HepG2 (cell line): ENCODE measurements at regions not wholly inside any gene's neighbourhood (a gene's known extent, or its start where the extent isn't known, plus 50 kb on each side); places are given as distances from the start of the nearest gene placed in this dataset.

ENCODE experiments used
- ATAC-seq: fragments of 200-7000 bp; cut with Tn5 transposase; 3 replicates; pipeline ENCODE4 v1.9.1; 2020; ENCODE audit warnings: mild to moderate bottlenecking, moderate library complexity
- BruUV-seq: library from RNA; stranded (reverse); fragments of 400-500 nt; replicated peaks from 2 replicates; lab custom pipeline; 2021; lab: Mats Ljungman, UMichigan
- CTCF ChIA-PET: fragments of 300-600 bp; formaldehyde crosslinking; extraction: SDS; loops from one replicate; lab custom pipeline; 2021; ENCODE audit warnings: low total read pairs, inconsistent platforms, low intra/inter-chr PET ratio; lab: Yijun Ruan, JAX
- POLR2A ChIA-PET: fragments of 350-600 bp; sonication (Branson Sonifier 250); formaldehyde crosslinking; loops from one replicate; lab custom pipeline; 2020; ENCODE audit warnings: antibody characterized with exemption, inconsistent platforms; lab: Yijun Ruan, JAX
- DNase-seq: peaks from one replicate; pipeline ENCODE4 v3.0.0-alpha.2; 2015; ENCODE audit warnings: low spot score
- FAIRE-seq: peaks from 3 replicates; lab custom pipeline; 2011; peaks lifted over from hg19 to GRCh38; lab: Jason Lieb, UNC
- H2AFZ ChIP-seq: one replicate; pipeline ENCODE4 v1.6.1; 2011; ENCODE audit warnings: low read length, inconsistent platforms
- H3K27ac ChIP-seq: fragments of 300-600 bp; 3 replicates; pipeline ENCODE4 v1.8.0; 2011; ENCODE audit warnings: mixed run types, mild to moderate bottlenecking, mixed read lengths, low read length, inconsistent platforms; ENCODE audit not compliant: insufficient read depth; ENCODE audit errors: extremely low read length
- H3K27me3 ChIP-seq, 2 experiments: fragments of 200-600 bp in 1 of 2; 2 replicates in 1 of 2; 3 replicates in 1 of 2; pipeline versions ENCODE4 v1.6.0 to v1.8.0; 2011; ENCODE audit warnings: low read length in 2 of 2, mild to moderate bottlenecking in 2 of 2, moderate library complexity in 2 of 2, inconsistent platforms in 1 of 2; ENCODE audit not compliant: insufficient read depth in 2 of 2, control insufficient read depth in 1 of 2
- H3K36me3 ChIP-seq, 2 experiments: fragments of 200-600 bp in 1 of 2; replicated peaks in 1 of 2; 2 replicates in 1 of 2; 3 replicates in 1 of 2; pipeline versions ENCODE4 v1.5.1 to v1.8.0; 2011; ENCODE audit warnings: low read length in 2 of 2, inconsistent platforms in 1 of 2; ENCODE audit not compliant: insufficient read depth in 2 of 2, control insufficient read depth in 1 of 2
- H3K4me1 ChIP-seq: 2 replicates; pipeline ENCODE4 v1.5.1; 2012; ENCODE audit warnings: low read length, inconsistent platforms; ENCODE audit not compliant: insufficient read depth
- H3K4me2 ChIP-seq: 2 replicates; pipeline ENCODE4 v1.6.0; 2011; ENCODE audit warnings: low read depth, low read length, inconsistent platforms
- H3K4me3 ChIP-seq, 3 experiments: fragments of 200-600 bp in 1 of 3; sonication (generic), shearing (Covaris generic) in 1 of 3; replicated peaks in 1 of 3; 2 replicates each; pipeline ENCODE4 v1.5.1; 2011 to 2016; ENCODE audit warnings: low read length in 3 of 3, inconsistent platforms in 2 of 3, low read depth in 2 of 3, mild to moderate bottlenecking in 2 of 3, control low read depth in 1 of 3, mixed read lengths in 1 of 3; ENCODE audit not compliant: insufficient read depth in 1 of 3
- H3K79me2 ChIP-seq: one replicate; pipeline ENCODE4 v1.6.1; 2011; ENCODE audit warnings: low read length, inconsistent platforms; ENCODE audit not compliant: insufficient read depth
- H3K9ac ChIP-seq: 2 replicates; pipeline ENCODE4 v1.6.0; 2011; ENCODE audit warnings: mild to moderate bottlenecking, low read depth, low read length, inconsistent platforms; ENCODE audit not compliant: insufficient read depth
- H3K9me3 ChIP-seq: 2 replicates; pipeline ENCODE4 v1.5.1; 2012; ENCODE audit warnings: mild to moderate bottlenecking, low read length
- H4K20me1 ChIP-seq: 2 replicates; pipeline ENCODE4 v1.6.0; 2011; ENCODE audit warnings: inconsistent platforms, mild to moderate bottlenecking, low read length, moderate library complexity; ENCODE audit not compliant: insufficient read depth
- CENPT ChIP-seq: sonication (generic); formaldehyde crosslinking; IDR thresholded peaks from 2 replicates; pipeline ENCODE4 v1.8.0; 2022; ENCODE audit warnings: low read depth, mild to moderate bottlenecking, moderate library complexity, missing genetic modification reagents
- CREM ChIP-seq, 2 experiments: sonication (generic) in 1 of 2; formaldehyde crosslinking in 1 of 2; IDR thresholded peaks; 2 replicates each; pipeline versions ENCODE4 v1.4.0 to v1.6.1; 2016 to 2020; ENCODE audit warnings: antibody characterized with exemption in 1 of 2, mild to moderate bottlenecking in 1 of 2, missing genetic modification reagents in 1 of 2
- FOXA1 ChIP-seq, 2 experiments: fragments of 450-650 bp in 1 of 2; sonication (generic) in 1 of 2; formaldehyde crosslinking in 1 of 2; IDR thresholded peaks; 2 replicates each; pipeline versions ENCODE4 v1.4.0 to v1.6.1; 2016 to 2020; ENCODE audit warnings: missing genetic modification reagents in 1 of 2
- HMGA1 ChIP-seq: sonication (generic); formaldehyde crosslinking; conservative IDR thresholded peaks from 2 replicates; pipeline ENCODE4 v1.4.0; 2020; ENCODE audit warnings: missing genetic modification reagents
- HNRNPLL ChIP-seq: fragments of 200-400 bp; formaldehyde crosslinking; IDR thresholded peaks from 2 replicates; pipeline ENCODE4 v1.6.1; 2017; ENCODE audit warnings: mild to moderate bottlenecking, low read depth, low read length; ENCODE audit not compliant: poor library complexity, severe bottlenecking
- RXRA ChIP-seq: sonication (generic); formaldehyde crosslinking; IDR thresholded peaks from 2 replicates; pipeline ENCODE4 v1.5.1; 2020; ENCODE audit warnings: missing genetic modification reagents
- SAP130 ChIP-seq: IDR thresholded peaks from 2 replicates; pipeline ENCODE4 v1.6.1; 2016; ENCODE audit warnings: low read depth
- ZNF3 ChIP-seq: IDR thresholded peaks from 2 replicates; pipeline ENCODE4 v1.7.0; 2017; ENCODE audit warnings: inconsistent platforms
- WGBS: methylation state at CpG from one replicate; pipeline ENCODE4 v1.1.6; 2017; ENCODE audit warnings: low lambda C conversion rate; 5-methylcytosine and 5-hydroxymethylcytosine counted together
- in situ Hi-C: cut with HindIII; loops from 2 replicates; pipeline ENCODE4 v1.10.0; 2017; ENCODE audit warnings: low pct_unique_long_range_greater_than_20kb; ENCODE audit not compliant: extremely low pct_ligation_motif_present
- intact Hi-C: fragments of 100-400 bp; cut with micrococcal nuclease; formaldehyde crosslinking; loops from one replicate; pipeline ENCODE4 v1.10.0; 2022; ENCODE audit not compliant: unreplicated experiment
- TF ChIP-seq, protein P1 (sequence below): sonication (generic); formaldehyde crosslinking; conservative IDR thresholded peaks from 2 replicates; pipeline ENCODE4 v1.4.0; 2020; ENCODE audit warnings: mild to moderate bottlenecking, missing genetic modification reagents, moderate library complexity
- TF ChIP-seq, protein P2 (sequence below): IDR thresholded peaks from 2 replicates; pipeline ENCODE4 v1.6.1; 2016; ENCODE audit warnings: low read depth, missing genetic modification reagents, missing compliant biosample characterization

DNA sequence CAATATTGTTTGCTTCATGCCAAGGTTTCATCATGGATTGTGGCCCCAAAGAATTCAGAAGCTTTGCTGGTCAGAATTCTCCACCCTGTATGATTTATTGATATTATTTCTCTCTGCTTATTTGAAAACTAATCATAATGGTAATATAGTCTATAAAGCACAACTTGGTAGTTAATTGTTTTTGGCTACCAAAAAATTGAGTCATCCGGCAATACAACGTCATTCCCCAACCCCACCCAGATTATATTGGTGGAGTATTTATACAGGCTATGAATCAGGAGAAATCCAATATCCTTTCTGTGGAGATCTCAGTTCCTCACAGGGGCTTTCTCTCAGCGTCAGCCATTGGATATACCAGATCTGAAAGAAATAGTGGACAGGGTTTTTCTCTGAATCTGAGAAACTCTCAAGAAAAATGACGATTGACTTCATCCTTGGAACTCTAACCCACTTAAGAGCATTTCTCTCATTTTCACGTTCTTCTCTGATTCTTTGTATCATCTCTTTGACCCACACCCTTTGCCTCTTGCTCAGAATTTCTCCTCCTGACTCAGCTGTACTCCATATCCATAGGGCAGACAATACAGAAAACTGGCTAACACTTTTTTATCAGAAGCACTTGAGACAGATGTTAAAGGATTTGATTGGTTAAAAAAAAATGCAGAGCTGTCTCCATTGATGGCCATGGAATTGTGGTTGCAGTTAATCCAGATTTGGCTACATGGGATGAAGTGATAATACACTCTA lies 1055.8 kb upstream of the CADM2 start:
- Histone ChIP-seq H3K4me2 (no peak overlapping the region), H3K9me3 (no peaks in the 10 kb centered on the region)
- in situ Hi-C loops, result no loop called here
- TF ChIP-seq, protein P1, sequence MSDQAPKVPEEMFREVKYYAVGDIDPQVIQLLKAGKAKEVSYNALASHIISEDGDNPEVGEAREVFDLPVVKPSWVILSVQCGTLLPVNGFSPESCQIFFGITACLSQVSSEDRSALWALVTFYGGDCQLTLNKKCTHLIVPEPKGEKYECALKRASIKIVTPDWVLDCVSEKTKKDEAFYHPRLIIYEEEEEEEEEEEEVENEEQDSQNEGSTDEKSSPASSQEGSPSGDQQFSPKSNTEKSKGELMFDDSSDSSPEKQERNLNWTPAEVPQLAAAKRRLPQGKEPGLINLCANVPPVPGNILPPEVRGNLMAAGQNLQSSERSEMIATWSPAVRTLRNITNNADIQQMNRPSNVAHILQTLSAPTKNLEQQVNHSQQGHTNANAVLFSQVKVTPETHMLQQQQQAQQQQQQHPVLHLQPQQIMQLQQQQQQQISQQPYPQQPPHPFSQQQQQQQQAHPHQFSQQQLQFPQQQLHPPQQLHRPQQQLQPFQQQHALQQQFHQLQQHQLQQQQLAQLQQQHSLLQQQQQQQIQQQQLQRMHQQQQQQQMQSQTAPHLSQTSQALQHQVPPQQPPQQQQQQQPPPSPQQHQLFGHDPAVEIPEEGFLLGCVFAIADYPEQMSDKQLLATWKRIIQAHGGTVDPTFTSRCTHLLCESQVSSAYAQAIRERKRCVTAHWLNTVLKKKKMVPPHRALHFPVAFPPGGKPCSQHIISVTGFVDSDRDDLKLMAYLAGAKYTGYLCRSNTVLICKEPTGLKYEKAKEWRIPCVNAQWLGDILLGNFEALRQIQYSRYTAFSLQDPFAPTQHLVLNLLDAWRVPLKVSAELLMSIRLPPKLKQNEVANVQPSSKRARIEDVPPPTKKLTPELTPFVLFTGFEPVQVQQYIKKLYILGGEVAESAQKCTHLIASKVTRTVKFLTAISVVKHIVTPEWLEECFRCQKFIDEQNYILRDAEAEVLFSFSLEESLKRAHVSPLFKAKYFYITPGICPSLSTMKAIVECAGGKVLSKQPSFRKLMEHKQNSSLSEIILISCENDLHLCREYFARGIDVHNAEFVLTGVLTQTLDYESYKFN (CRISPR knock-in tag), result no peak
- TF ChIP-seq ZNF3 (CRISPR knock-in tag), result no peak
- no peak for TF ChIP-seq SAP130 (CRISPR knock-in tag)
- no peak for TF ChIP-seq CENPT (CRISPR knock-in tag)
- no peak for TF ChIP-seq RXRA (CRISPR knock-in tag)
- no peak for TF ChIP-seq FOXA1 (IDR thresholded peaks at IDR 0.05)
- no peak for TF ChIP-seq FOXA1 (CRISPR knock-in tag; IDR thresholded peaks at IDR 0.05)
- no peak for TF ChIP-seq HMGA1 (CRISPR knock-in tag)
- no peak for TF ChIP-seq CREM (IDR thresholded peaks at IDR 0.05)
- no peak for TF ChIP-seq CREM (CRISPR knock-in tag; IDR thresholded peaks at IDR 0.05)
- no peak for TF ChIP-seq HNRNPLL
- TF ChIP-seq, protein P2, sequence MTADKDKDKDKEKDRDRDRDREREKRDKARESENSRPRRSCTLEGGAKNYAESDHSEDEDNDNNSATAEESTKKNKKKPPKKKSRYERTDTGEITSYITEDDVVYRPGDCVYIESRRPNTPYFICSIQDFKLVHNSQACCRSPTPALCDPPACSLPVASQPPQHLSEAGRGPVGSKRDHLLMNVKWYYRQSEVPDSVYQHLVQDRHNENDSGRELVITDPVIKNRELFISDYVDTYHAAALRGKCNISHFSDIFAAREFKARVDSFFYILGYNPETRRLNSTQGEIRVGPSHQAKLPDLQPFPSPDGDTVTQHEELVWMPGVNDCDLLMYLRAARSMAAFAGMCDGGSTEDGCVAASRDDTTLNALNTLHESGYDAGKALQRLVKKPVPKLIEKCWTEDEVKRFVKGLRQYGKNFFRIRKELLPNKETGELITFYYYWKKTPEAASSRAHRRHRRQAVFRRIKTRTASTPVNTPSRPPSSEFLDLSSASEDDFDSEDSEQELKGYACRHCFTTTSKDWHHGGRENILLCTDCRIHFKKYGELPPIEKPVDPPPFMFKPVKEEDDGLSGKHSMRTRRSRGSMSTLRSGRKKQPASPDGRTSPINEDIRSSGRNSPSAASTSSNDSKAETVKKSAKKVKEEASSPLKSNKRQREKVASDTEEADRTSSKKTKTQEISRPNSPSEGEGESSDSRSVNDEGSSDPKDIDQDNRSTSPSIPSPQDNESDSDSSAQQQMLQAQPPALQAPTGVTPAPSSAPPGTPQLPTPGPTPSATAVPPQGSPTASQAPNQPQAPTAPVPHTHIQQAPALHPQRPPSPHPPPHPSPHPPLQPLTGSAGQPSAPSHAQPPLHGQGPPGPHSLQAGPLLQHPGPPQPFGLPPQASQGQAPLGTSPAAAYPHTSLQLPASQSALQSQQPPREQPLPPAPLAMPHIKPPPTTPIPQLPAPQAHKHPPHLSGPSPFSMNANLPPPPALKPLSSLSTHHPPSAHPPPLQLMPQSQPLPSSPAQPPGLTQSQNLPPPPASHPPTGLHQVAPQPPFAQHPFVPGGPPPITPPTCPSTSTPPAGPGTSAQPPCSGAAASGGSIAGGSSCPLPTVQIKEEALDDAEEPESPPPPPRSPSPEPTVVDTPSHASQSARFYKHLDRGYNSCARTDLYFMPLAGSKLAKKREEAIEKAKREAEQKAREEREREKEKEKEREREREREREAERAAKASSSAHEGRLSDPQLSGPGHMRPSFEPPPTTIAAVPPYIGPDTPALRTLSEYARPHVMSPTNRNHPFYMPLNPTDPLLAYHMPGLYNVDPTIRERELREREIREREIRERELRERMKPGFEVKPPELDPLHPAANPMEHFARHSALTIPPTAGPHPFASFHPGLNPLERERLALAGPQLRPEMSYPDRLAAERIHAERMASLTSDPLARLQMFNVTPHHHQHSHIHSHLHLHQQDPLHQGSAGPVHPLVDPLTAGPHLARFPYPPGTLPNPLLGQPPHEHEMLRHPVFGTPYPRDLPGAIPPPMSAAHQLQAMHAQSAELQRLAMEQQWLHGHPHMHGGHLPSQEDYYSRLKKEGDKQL (CRISPR knock-in tag), result no peak
- TF ChIP-seq, all 625 proteins: peak for 0
- no peaks in the 10 kb centered on the region for H3K27me3 ChIP-seq
- ChIA-PET CTCF (no interaction called here), POLR2A (no interaction called here)
- no peak overlapping the region for H3K27ac ChIP-seq
- no peak for FAIRE-seq
- H3K79me2 ChIP-seq, result no peaks in the 10 kb centered on the region
- ATAC-seq, result no peak
- intact Hi-C loops, result no loop called here
- H3K4me1 ChIP-seq, result no peaks in the 10 kb centered on the region
- no TSS peak for BruUV-seq
- H3K36me3 ChIP-seq, result no peaks in the 10 kb centered on the region
- no peak overlapping the region for H2AFZ ChIP-seq
- no peak for DNase-seq
- no peaks in the 10 kb centered on the region for H4K20me1 ChIP-seq
- H3K9ac ChIP-seq, result no peak overlapping the region
- H3K4me3 ChIP-seq, result no peak overlapping the region
- WGBS, result 37% methylated on average over 5 of the region's 5 CpGs
